PC-9 (cell line): ENCODE measurements at regions not wholly inside any gene's neighbourhood (a gene's known extent, or its start where the extent isn't known, plus 50 kb on each side); places are given as distances from the start of the nearest gene placed in this dataset.

Experiments
- EZH2 ChIP-seq: fragments of 200-600 bp; sonication (generic); IDR thresholded peaks from 2 replicates; pipeline ENCODE4 v1.8.0; 2017; ENCODE audit warnings: antibody characterized with exemption, low read depth
- TF ChIP-seq, protein P1 (sequence below): fragments of 200-600 bp; sonication (generic); conservative IDR thresholded peaks from 2 replicates; pipeline ENCODE4 v1.6.1; 2017; ENCODE audit warnings: mixed run types, antibody characterized with exemption, mild to moderate bottlenecking, moderate library complexity

DNA sequence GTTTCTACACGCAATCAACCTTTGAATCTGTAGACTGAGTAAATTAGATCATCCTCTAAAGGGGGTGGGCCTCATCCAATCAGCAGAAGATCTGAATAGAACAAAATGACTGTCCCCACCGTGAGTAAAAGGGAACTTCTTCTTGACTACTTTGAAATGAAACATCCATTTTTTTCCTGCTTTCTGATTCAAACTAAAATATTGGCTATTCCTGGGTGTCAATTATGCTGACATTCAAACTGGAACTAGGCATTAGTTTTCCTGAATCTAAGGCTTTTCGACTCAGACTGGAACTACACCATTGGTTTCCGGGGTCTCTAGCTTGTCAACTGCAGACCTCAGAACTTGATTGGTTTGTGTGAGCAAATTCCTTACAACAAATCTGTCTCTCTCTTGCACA is 772.2 kb upstream of the CDH10 start:
- TF ChIP-seq, protein P1, sequence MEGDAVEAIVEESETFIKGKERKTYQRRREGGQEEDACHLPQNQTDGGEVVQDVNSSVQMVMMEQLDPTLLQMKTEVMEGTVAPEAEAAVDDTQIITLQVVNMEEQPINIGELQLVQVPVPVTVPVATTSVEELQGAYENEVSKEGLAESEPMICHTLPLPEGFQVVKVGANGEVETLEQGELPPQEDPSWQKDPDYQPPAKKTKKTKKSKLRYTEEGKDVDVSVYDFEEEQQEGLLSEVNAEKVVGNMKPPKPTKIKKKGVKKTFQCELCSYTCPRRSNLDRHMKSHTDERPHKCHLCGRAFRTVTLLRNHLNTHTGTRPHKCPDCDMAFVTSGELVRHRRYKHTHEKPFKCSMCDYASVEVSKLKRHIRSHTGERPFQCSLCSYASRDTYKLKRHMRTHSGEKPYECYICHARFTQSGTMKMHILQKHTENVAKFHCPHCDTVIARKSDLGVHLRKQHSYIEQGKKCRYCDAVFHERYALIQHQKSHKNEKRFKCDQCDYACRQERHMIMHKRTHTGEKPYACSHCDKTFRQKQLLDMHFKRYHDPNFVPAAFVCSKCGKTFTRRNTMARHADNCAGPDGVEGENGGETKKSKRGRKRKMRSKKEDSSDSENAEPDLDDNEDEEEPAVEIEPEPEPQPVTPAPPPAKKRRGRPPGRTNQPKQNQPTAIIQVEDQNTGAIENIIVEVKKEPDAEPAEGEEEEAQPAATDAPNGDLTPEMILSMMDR: no peak
- no peak for TF ChIP-seq EZH2
